Stimulated activated CD4-positive, alpha-beta T cell treated with anti-CD3 and anti-CD28 coated beads, Interleukin-1b, Interleukin-23, amount 100 ng/mL, for 4 hours (primary cell): ENCODE measurements at regions not wholly inside any gene's neighbourhood (a gene's known extent, or its start where the extent isn't known, plus 50 kb on each side); places are given as distances from the start of the nearest gene placed in this dataset.
"Not testable (repeated sequence)": the region's sequence is repeated elsewhere in the genome, so short reads cannot be mapped to it uniquely, and the experiment has no call there.

Experiments
- DNase-seq, 2 donors: peaks; one replicate each; pipeline ENCODE4 v3.0.0-alpha.2; 2020; ENCODE audit warnings: low read depth in 2 of 2

- DNase-seq: no peak
These were observed 219.6 kb upstream of the POU1F1 start for GRCh38 chr3:87495938-87496337.

- DNase-seq: no peak
These were observed 217.9 kb upstream of the POU1F1 start for GRCh38 chr3:87494264-87494663.

GRCh38 chr3:87491843-87492242 lies 215.5 kb upstream of the POU1F1 start:
- no peak for DNase-seq

- DNase-seq: no peak
These were observed 213.5 kb upstream of the POU1F1 start for GRCh38 chr3:87489892-87490291.

- DNase-seq: no peak
These were observed 212.4 kb upstream of the POU1F1 start for GRCh38 chr3:87488765-87489164.

GRCh38 chr3:87486635-87487034 lies 210.3 kb upstream of the POU1F1 start:
- DNase-seq: not testable (repeated sequence)

- DNase-seq: no peak
These were observed 209.7 kb upstream of the POU1F1 start for GRCh38 chr3:87486115-87486514.

- no peak for DNase-seq
These were observed 202.3 kb upstream of the POU1F1 start for GRCh38 chr3:87478716-87479115.

GRCh38 chr3:87473944-87474343 lies 197.6 kb upstream of the POU1F1 start:
- DNase-seq: no peak

GRCh38 chr3:87468938-87469337 lies 192.6 kb upstream of the POU1F1 start:
- DNase-seq: no peak

- no peak for DNase-seq
These were observed 191.9 kb upstream of the POU1F1 start for GRCh38 chr3:87468235-87468634.

- DNase-seq: no peak
These were observed 185.8 kb upstream of the POU1F1 start for GRCh38 chr3:87462228-87462627.

- DNase-seq: no peak
These were observed 185.1 kb upstream of the POU1F1 start for GRCh38 chr3:87461443-87461842.

GRCh38 chr3:87461036-87461435 lies 184.7 kb upstream of the POU1F1 start:
- no peak for DNase-seq

- DNase-seq: no peak
These were observed 172.2 kb upstream of the POU1F1 start for GRCh38 chr3:87448558-87448957.

GRCh38 chr3:87446849-87447387 lies 170.5 kb upstream of the POU1F1 start:
- DNase-seq: no peak

- no peak for DNase-seq
These were observed 166.1 kb upstream of the POU1F1 start for GRCh38 chr3:87442470-87442869.

GRCh38 chr3:87437765-87438164 lies 161.4 kb upstream of the POU1F1 start:
- no peak for DNase-seq

- no peak for DNase-seq
These were observed 160.6 kb upstream of the POU1F1 start for GRCh38 chr3:87436781-87437543.

GRCh38 chr3:87435926-87436620 lies 159.7 kb upstream of the POU1F1 start:
- DNase-seq: no peak

GRCh38 chr3:87433445-87433844 lies 157.1 kb upstream of the POU1F1 start:
- not testable (repeated sequence) for DNase-seq

GRCh38 chr3:87426918-87427317 lies 150.5 kb upstream of the POU1F1 start:
- DNase-seq: no peak

- no peak for DNase-seq
These were observed 148.7 kb upstream of the POU1F1 start for GRCh38 chr3:87425056-87425455.
